HG02981 (cell line): ENCODE measurements at regions not wholly inside any gene's neighbourhood (a gene's known extent, or its start where the extent isn't known, plus 50 kb on each side); places are given as distances from the start of the nearest gene placed in this dataset.
"Not testable (repeated sequence)": the region's sequence is repeated elsewhere in the genome, so short reads cannot be mapped to it uniquely, and the experiment has no call there.

Experiments used
- ATAC-seq: cut with Tn5 transposase; IDR thresholded peaks from one replicate; pipeline ENCODE4 v1.9.1; 2021; ENCODE audit warnings: mild to moderate bottlenecking, moderate library complexity; ENCODE audit not compliant: unreplicated experiment

DNA sequence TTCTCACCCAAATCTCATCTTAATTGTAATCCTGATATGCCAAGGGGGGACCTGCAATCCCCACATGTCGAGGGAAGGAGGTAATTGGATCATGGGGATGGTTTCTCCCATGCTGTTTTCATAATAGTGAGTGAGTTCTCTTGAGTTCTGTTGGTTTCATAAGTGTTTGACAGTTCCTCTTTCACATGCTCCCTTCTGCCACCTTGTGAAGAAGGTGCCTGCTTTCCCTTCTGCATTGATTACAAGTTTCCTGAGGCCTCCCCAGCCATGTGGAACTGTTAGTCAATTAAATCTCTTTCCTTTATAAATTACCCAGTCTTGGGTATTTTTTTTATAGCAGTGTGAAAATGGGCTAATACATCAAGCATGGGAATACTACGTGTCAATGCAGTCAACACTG, 925.0 kb upstream of the MAN1A1 start:
- peak; percentile 73 for ATAC-seq

DNA sequence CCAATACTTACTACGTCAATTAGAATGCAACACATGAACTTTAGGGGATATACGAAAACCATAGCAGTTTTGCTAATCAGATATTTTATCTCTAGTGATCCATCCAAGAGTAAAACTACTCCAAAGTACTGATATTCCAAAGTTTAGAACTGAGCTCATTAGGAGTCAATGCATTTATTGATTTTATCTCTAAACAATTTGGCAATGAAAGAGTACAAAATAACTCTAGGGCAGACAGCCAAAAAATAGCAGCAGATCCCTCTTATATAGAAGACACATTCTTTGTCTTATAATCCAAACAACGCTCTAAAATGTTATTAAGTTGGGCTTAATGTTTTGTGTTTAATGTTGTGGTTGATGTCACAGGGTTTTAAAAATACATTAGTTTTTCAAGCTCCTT, 923.9 kb upstream of the MAN1A1 start:
- ATAC-seq: no peak

DNA sequence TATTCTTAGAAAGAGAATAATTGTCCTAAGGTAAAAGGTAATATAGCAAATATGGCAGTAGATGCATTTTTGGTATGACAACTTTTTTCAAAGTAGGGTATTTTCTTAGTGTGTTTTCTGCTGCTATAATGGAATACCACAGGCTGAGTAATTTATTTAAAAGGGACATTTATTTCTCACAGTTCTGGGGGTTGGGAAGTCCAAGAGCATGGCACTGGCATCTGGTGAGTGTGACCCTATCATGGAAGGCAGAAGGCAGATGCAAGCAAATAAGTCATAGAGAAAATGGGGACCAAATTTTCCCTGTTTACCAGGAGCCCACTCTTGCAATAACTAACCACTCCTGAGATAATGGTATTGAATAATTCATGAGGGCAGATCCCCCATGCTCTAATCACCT, 922.5 kb upstream of the MAN1A1 start:
- ATAC-seq: no peak

DNA sequence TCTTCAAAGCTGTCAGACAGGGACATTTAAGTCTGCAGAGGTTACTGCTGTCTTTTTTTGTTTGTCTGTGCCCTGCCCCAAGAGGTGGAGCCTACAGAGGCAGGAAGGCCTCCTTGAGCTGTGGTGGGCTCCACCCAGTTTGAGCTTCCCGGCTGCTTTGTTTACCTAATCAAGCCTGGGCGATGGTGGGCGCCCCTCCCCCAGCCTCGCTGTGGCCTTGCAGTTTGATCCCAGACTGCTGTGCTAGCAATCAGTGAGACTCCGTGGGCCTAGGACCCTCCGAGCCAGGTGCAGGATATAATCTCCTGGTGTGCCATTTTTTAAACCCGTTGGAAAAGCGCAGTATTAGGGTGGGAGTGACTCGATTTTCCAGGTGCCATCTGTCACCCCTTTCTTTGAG, 918.7 kb upstream of the MAN1A1 start:
- not testable (repeated sequence) for ATAC-seq

DNA sequence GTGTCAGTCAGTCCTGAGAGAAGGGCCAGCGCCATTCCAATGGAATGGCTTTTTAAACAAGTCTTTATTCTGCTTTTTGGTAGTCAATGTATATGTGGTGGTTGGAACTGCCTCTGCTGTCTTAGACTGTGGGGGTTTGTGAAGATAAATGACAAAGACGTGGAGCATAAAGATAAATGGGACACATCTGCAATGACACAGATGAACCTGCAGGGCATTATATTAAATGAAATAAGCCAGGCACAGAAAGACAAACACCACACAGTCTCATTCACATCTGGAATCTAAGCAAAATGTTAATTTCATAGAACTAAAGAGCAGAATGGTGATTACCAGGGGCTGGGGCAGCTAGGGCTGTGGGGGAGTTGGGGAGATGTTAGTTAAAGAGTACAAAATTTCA, 912.8 kb upstream of the MAN1A1 start:
- no peak for ATAC-seq

DNA sequence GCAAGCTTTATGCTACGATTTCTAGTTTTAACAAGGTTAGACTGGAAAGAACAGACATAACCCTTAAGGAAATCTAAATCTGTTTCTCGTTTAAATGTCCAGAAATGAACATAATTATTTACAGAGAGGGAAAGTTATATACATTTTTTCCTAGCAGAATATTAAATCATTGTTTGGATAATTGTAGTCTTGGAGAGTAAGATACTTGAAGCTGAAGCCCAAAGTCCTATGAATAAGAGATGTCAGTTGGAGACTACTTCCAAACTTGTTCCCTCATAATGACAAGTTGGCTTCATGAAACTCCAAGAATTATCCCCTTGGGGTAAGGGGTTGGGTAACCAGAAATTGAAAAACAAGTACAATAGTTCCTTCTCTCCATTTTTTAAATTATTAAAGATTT, 911.1 kb upstream of the MAN1A1 start:
- ATAC-seq: no peak

DNA sequence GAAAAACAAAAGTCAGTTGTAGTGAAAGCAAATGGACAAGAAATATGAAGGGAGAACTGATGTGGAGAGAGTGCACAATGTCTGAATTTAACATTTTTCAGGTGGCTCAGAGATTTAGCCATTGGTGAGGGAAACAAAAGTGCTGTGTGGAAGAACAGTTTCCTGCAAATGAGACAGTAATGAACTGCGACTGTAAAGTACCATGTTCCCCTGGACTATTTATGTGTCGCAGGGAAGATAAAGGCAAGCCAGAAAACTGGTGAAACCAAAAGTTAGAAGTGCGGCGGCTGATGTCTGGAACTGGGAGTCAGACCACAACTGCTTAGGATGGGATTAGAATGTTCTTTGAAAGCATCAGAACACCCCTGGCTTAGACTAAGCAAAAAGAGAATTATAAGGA, 905.1 kb upstream of the MAN1A1 start:
- no peak for ATAC-seq

DNA sequence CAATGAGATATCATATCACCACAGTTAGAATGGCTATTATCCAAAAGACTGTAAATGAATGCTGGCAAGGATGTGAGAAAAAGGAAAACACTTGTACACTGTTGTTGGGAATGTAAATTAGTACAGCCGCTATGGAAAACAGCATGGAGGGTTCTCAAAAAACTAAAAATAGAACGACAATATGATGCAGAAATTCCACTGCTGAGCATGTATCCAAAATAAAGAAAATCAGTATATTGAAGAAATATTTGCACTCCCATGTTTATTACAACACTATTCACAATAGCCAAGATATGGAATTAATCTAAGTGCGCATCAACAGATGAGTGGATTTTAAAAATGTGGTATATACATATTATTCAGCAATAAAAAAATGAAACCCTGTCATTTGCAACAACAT, 898.9 kb upstream of the MAN1A1 start:
- ATAC-seq: no peak

DNA sequence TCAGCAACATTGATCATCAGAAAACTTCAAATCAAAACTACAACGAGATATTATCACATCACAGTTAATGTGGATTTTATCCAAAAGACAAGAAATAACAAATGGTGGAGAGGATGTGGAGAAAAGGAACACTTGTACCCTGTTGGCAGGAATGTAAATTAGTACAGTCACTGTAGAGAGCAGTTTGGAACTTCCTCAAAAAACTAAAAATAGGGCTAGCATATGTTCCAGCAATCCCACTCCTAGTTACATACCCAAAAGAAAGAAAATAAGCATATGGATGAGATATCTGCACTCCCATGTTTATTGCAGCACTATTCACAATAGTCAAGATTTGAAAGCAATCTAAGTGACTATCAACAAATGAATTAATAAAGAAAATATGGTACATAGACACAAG, 887.7 kb upstream of the MAN1A1 start:
- no peak for ATAC-seq

DNA sequence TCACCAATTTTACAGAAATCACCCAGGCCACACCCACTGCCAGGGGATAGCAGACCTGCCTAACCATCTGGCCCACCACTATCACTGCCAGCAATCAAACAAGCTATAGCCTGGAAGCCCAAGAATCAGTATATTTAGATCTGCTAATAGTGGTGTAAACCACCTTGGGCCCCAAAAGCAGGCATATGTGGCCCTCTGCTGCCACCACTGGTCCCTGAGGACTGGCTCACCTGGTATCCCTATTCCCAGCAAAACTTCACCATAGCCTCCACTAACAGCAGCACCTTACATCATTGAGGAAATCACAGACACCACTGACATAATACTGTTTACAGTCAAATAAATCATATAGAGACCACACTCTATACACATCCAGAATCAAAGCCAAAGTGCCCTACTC, 880.4 kb upstream of the MAN1A1 start:
- no peak for ATAC-seq

DNA sequence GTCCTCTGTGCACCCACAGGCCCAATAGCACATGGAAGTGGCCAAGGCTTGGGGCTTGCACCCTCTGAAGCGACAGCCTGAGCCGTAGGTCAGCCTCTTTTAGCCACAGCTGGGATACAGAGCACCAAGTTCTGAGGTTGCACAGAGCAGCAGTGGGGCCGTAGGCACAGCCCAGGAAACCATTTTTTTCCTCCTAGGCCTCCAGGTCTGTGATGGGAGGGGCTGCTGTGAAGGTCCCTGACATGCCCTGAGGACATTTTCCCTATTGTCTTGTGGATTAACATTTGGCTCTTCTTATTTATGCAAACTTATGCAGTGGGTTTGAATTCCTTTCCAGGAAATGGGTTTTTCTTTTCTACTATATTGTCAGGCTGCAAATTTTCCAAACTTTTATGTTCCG, 878.7 kb upstream of the MAN1A1 start:
- ATAC-seq: no peak

DNA sequence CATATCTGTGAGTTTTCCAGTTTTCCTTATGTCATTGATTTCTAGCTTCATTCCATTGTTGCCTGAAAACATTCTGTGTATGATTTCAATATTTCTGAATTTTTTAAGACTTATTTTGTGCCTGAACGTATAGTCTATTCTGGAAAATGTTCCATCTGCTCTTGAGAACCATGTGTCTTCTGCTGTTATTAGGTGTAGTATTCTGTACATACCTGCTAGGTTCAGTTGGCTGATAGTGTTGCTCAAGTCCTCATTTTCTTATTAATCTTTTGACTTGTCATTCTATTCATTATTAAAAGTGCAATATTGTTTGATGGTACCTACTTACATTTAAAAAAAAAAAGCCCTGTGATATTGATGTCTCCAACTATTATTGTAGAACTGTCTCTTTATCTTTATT, 869.8 kb upstream of the MAN1A1 start:
- no peak for ATAC-seq

DNA sequence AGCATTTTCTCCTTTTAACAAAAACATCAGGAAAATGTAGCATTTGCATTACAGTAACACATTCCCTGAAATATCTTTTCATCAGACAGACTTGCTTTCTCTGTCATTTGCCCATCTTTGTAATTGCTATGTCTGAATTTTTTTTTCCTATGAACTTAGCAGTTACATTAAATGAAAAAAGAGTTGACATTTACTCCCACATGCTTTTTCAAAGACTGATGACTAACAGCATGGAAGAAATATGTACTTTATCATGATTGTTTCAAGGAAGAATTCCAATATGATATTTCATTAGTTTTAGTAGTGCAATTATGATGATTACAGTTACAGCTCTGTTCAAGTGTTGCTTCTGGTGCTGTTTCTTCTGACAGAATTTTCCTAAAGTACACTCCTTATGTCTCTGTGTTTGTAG, 864.5 kb upstream of the MAN1A1 start:
- ATAC-seq: no peak

DNA sequence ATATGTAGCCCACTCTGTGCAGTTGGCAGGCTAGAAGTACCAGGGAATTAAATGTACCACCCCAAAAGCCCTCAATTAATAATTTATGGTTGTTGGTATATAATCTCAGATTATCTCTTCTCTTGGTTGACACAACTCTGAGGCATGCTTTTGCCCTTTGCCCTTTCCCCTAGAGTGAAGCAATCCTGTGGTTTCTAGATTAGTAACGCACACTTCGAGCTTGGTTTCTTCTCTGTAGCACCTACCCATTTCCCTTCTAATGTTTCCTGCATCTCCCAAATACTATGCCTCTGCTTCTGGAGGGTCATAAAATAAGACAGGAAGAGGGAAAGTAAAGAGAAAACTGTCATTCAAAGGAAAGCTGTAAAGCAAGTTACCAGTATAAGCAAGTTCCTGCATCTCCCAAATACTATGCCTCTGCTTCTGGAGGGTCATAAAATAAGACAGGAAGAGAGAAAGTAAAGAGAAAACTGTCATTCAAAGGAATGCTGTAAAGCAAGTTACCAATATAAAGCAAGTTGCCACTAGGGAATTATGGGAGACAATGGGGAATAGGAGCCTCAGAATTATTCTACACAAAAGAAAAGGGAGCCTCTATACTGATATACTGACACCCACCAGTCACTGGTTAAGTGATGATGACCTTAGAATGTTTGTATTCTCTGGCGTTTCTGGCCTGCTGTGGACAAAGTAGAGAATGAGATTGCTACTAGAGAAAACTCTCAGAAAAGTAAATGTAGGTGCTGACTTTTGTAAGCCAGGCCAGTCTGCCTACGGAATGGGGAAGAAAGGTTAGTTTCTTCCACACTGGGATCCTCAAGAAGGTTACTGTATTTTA, 862.6 kb upstream of the MAN1A1 start:
- no peak for ATAC-seq

DNA sequence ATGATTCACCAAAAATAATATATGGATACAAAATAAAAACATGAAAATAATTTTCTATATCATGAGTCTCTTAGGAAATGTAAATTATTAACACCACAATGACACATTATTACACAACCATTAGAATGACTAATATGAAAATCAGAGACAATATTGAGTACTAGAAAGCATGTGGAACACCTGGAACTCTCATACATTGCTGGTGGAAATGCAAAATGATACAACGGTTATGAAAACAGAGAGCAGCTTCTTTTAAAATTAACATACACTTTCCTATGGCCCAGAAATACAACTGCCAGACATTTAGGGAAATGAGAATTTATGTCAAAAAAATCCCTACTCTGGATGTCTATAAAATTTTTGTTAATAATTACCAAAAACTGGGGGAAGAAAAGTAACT, 853.3 kb upstream of the MAN1A1 start:
- no peak for ATAC-seq

DNA sequence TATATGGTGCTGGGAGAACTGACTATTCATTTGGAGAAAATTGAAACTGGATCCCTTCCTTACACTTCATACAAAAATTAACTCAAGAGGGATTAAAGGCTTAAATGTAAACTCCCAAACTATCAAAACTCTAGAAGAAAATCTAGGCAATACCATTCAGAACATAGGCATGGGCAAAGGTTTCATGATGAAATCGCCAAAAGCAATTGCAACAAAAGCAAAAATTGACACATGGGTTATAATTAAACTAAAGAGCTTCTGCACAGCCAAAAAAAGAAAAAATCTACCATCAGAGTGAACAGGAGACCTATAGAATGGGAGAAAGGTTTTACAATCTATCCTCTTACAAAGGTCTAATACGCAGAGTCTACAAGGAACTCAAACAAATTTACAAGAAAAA, 851.3 kb upstream of the MAN1A1 start:
- ATAC-seq: no peak

DNA sequence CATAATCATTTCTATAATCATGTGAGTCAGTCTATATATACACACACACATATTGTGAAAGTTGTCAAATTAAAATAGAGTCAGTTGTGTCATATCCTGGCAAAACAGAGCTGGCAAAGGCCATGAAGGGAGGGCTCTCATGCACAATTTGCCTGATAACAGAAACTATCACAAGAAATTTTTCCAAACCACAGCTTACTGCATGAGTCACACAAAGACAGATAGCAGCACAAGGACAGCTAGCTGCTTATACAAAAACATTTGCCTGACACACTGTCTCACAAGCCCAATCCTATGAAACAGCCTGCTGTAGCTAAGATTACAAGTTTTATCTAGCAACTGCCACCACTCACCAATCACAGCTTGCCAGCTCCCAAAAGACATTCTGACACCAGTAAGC, 848.5 kb upstream of the MAN1A1 start:
- ATAC-seq: no peak

DNA sequence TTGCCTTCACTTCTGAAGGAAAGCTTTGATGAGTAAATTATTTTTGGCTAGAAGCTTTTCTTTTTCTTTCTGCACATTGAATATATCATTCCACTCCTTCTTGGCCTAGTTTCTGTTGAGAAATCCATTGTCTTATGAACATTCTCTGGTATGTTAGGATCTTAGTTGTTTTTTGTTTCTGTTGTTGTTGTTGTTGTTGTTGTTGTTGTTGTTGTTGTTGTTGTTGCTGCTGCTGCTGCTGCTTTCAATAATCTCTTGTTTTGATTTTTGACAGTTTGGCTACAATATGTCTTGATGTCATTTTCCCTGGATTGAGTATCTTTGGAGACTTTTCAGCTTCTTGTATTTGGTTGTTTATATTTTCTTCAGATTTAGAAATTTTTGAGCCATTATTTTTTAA, 836.5 kb upstream of the MAN1A1 start:
- ATAC-seq: no peak

DNA sequence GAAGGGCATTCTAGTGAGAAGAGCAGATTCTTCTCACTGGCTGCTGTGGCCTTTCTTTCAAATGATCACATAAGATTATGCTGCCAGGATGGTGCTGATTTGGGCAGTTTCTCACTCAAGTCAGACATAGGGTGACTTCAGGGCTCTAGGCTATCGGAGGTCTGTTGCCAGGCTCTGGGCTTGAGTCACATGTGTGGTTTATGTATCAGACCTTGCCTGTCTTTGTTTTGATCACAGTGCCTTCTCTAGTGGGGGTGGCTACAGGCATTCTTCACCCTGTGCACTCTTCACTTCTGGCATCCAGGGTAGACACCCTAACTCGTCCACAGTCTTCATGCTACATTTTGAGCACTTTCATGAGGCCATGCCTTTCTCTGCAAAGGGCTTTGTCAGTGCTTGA, 823.7 kb upstream of the MAN1A1 start:
- no peak for ATAC-seq

DNA sequence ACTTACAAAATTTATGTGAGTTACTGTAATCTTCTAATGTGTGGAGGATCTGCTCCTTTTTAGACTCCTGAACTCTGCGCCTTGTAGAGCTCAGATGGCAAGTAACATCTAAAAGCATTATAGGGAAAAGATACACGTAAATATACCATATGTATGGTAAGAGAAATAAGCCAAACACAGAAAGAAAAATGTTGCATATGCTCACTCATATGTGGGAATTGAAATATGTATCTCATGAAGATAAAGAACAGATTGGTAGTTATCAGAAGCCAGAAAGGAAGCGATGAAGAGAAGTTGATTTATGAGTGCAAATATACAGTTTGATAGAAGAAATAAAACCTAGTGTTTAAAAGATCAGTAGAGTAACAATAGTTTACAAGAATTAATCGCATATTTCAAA, 815.0 kb upstream of the MAN1A1 start:
- no peak for ATAC-seq

DNA sequence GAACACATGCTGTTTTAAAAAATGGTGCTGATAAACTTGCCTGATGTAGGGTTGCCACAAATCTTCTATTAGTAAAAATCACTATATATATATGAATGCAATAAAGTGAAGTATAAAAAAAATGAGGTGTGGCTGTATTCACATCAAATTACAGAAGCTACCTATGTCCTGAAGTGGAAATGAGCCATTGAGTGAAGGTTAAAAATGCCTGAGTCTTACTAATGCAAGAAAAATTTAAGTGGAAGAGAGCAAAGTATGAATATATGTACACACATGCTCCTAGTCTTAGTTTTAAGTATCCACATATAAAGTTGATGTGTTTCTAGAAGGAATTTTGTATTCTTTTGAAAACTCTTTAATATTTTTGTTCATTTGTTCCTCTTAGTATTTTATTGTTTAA, 808.3 kb upstream of the MAN1A1 start:
- ATAC-seq: no peak

DNA sequence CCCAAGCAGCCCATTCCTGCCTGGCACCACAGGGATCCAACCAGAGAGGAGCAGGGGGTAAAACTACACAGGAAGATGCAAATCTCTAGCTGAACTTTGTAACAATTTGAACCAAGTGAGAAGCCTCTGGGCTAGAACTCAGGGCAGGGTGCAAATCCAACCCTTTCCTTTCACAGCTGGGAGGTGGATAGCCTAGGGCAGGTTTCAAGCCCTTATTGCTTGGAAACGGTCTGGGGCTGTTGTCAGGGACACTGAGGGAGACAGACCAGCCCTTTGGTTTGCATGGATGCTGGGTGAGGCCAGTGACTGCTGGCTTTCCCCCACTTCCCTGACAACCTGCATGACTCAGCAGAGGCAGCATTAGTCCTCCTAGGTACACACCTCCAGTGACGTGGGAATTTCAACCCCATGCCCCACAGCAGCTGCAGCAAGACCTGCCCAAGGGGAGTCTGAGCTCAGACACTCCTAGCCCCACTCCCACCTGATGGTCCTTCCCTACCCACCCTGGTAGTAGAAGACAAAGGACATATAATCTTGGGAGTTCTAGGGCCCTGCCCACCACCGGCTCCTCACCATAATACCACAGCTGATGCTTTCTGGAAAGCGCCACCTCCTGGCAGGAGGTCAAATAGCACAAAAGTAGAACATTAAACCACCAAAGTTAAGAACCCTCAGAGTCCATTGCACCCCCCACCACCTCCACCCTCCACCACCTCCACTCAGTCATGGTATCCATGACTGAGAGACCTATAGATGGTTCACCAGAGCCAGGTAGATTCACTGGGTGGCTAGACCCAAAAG, 797.7 kb upstream of the MAN1A1 start:
- ATAC-seq: no peak
